Natural killer cell treated with Interleukin-12 subunit alpha and Interleukin-12 subunit beta and Interleukin-15 and Interleukin-18, amount 100 ng/mL, for 72 hours (primary cell): ENCODE measurements at regions not wholly inside any gene's neighbourhood (a gene's known extent, or its start where the extent isn't known, plus 50 kb on each side); places are given as distances from the start of the nearest gene placed in this dataset.

ENCODE experiments used
- ATAC-seq, 2 donors: fragments of 150-1000 bp; cut with Tn5 transposase in 1 of 2; sonication (Bioruptor Pico), chemical (Tn5 transposase) in 1 of 2; 2 replicates each; pipeline ENCODE4 v1.10.0; 2021
- DNase-seq: peaks from one replicate; pipeline ENCODE4 v3.0.0; 2022; ENCODE audit warnings: low spot score
- H3K27ac Mint-ChIP-seq, 2 donors: 1 replicate in 1 of 2; 2 replicates in 1 of 2; pipeline ENCODE4 v1.8.0; 2022; ENCODE audit warnings: mixed read lengths in 2 of 2, mild to moderate bottlenecking in 1 of 2, moderate library complexity in 1 of 2
- H3K27me3 Mint-ChIP-seq, 2 donors: 1 replicate in 1 of 2; 2 replicates in 1 of 2; pipeline ENCODE4 v1.8.0; 2022; ENCODE audit warnings: mixed read lengths in 2 of 2
- H3K36me3 Mint-ChIP-seq: one replicate; pipeline ENCODE4 v1.8.0; 2022; ENCODE audit warnings: mixed read lengths
- H3K4me1 Mint-ChIP-seq, 2 donors: 1 replicate in 1 of 2; 2 replicates in 1 of 2; pipeline ENCODE4 v1.8.0; 2022; ENCODE audit warnings: low read depth in 2 of 2, mixed read lengths in 2 of 2, mild to moderate bottlenecking in 1 of 2
- H3K4me3 Mint-ChIP-seq: one replicate; pipeline ENCODE4 v1.8.0; 2022; ENCODE audit warnings: mixed read lengths
- H3K9me3 Mint-ChIP-seq: 2 replicates; pipeline ENCODE4 v1.8.0; 2022; ENCODE audit warnings: mixed read lengths

GRCh38 chrX:96405842-96406241 lies 278.8 kb upstream of the DIAPH2 start:
- Mint-ChIP-seq H3K4me3 (no peak overlapping the region), H3K9me3 (no peaks in the 10 kb centered on the region), H3K27ac (no peak overlapping the region), H3K27me3 (peaks cover 0 to 14% of the 10 kb centered on the region in 2 donors), H3K36me3 (no peaks in the 10 kb centered on the region), H3K4me1 (no peaks in the 10 kb centered on the region)
- DNase-seq: no peak
- no peak for ATAC-seq

DNA sequence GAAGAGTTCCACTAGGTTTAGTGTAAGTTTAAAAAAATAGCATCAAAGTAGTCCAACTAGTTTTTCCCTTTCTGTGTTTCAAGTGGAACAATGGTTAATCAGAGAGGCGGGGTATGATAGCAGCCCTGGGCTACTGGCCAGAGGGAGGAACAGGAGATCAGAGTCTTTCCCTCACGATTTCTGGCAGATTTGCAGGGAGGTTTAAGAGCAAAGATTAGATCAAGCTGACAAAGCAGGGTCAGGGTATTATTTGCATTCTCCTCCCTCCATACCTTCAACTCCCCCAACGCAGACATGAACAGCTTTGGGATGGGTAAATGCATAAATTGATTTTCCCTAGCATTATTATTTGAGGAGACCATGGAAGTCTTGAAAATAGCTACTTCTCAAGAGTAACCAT lies 277.6 kb upstream of the DIAPH2 start:
- Mint-ChIP-seq H3K4me3 (no peak overlapping the region), H3K27me3 (peaks cover 0 to 14% of the 10 kb centered on the region in 2 donors), H3K27ac (no peak overlapping the region), H3K9me3 (no peaks in the 10 kb centered on the region), H3K4me1 (no peaks in the 10 kb centered on the region), H3K36me3 (no peaks in the 10 kb centered on the region)
- ATAC-seq: no peak
- no peak for DNase-seq

DNA sequence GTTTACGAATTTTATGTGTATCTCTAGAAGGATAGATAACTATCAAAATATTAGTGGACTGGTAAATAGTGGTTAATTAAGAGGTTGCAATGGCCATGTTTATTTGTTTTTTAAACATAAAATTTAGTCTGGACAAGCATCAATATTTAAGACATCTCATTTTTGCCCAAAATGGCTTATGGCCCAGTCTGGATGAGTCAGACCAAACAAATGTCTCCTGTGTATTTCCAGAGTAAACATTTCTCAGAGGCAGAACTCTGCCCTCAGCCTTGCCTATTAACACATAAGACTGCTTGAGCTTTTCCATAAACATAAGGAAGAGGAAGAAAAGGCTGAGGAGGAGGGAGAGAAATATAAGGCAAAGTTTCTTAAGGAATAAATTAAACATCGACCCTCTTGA lies 277.1 kb upstream of the DIAPH2 start:
- ATAC-seq: no peak
- H3K27ac Mint-ChIP-seq: no peak overlapping the region
- H3K9me3 Mint-ChIP-seq: no peaks in the 10 kb centered on the region
- peaks cover 0 to 14% of the 10 kb centered on the region in 2 donors for H3K27me3 Mint-ChIP-seq
- no peak for DNase-seq
- H3K4me1 Mint-ChIP-seq: no peaks in the 10 kb centered on the region
- no peak overlapping the region for H3K4me3 Mint-ChIP-seq
- no peaks in the 10 kb centered on the region for H3K36me3 Mint-ChIP-seq

DNA sequence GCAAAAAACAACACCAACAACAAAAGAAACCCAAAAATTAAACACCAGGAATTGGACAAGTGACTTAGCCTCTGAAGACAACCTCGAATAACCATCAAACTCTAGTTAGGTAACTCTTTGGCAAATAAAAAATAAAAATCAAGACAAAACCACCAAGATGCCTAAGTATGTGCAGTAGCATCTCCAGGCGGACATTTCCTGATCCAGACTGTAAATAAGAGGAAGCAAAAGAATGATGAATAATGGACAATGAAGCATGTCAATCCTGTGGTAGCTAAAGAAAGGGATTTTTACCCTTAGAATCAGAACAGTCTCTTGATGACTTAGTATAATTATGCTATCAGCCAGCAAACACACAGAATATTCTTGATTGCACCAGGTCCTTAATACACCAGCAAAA lies 276.7 kb upstream of the DIAPH2 start:
- no peaks in the 10 kb centered on the region for H3K36me3 Mint-ChIP-seq
- DNase-seq (no peak), ATAC-seq (no peak)
- no peak overlapping the region for H3K27ac Mint-ChIP-seq
- H3K27me3 Mint-ChIP-seq: peaks cover 0 to 14% of the 10 kb centered on the region in 2 donors
- no peaks in the 10 kb centered on the region for H3K9me3 Mint-ChIP-seq
- H3K4me1 Mint-ChIP-seq: no peaks in the 10 kb centered on the region
- H3K4me3 Mint-ChIP-seq: no peak overlapping the region

DNA sequence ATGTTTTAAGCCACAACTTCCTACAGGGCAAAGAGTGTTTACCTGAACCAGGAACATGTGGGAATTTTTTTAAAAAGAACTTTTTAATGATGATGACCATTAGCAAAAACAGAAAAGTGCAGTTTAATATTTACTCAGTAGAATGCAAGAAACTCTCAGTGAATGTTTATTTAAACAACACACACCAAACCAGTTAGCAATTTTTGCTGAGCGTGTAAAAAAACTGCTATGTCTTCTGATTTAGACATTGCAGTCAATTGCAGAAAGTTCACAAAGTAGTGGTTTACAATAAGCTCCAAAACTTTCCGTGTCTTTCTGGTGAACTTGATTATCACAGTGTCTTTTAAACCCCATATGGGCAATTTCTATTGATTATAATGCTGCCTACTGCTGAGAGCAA lies 273.7 kb upstream of the DIAPH2 start:
- Mint-ChIP-seq H3K9me3 (no peaks in the 10 kb centered on the region), H3K4me3 (no peak overlapping the region), H3K4me1 (no peaks in the 10 kb centered on the region), H3K27me3 (peaks cover 0 to 8% of the 10 kb centered on the region in 2 donors), H3K27ac (no peak overlapping the region), H3K36me3 (no peaks in the 10 kb centered on the region)
- ATAC-seq (no peak), DNase-seq (no peak)

DNA sequence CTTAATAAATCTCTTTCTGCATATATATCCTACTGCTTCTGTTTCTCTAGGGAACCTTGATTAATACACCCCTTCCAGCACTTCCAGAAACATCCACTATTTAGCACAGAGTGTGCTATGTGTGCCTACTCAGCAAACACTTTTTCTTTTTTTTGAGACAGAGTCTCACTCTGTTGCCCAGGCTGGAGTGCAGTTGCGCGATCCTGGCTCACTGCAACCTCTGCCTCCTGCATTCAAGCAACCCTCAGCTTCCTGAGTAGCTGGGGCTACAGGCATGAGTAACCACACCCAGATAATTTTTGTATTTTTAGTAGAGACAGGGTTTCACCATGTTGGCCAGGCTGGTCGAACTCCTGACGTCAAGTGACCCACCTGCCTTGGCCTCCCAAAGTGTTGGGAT lies 266.9 kb upstream of the DIAPH2 start:
- H3K36me3 Mint-ChIP-seq: no peaks in the 10 kb centered on the region
- H3K27me3 Mint-ChIP-seq: no peaks in the 10 kb centered on the region
- ATAC-seq (no peak), DNase-seq (no peak)
- H3K4me1 Mint-ChIP-seq: no peaks in the 10 kb centered on the region
- H3K9me3 Mint-ChIP-seq: no peaks in the 10 kb centered on the region
- no peak overlapping the region for H3K4me3 Mint-ChIP-seq
- no peak overlapping the region for H3K27ac Mint-ChIP-seq

- no peak overlapping the region for H3K27ac Mint-ChIP-seq
- ATAC-seq: no peak
- no peak for DNase-seq
- no peak overlapping the region for H3K4me3 Mint-ChIP-seq
- H3K36me3 Mint-ChIP-seq: no peaks in the 10 kb centered on the region
- no peaks in the 10 kb centered on the region for H3K4me1 Mint-ChIP-seq
- H3K9me3 Mint-ChIP-seq: peaks cover 3% of the 10 kb centered on the region
- H3K27me3 Mint-ChIP-seq: no peaks in the 10 kb centered on the region
These were observed 260.6 kb upstream of the DIAPH2 start for GRCh38 chrX:96424007-96424406.

- H3K4me3 Mint-ChIP-seq: no peak overlapping the region
- ATAC-seq (no peak), DNase-seq (no peak)
- peaks cover 3% of the 10 kb centered on the region for H3K9me3 Mint-ChIP-seq
- H3K36me3 Mint-ChIP-seq: no peaks in the 10 kb centered on the region
- no peak overlapping the region for H3K27ac Mint-ChIP-seq
- H3K27me3 Mint-ChIP-seq: no peaks in the 10 kb centered on the region
- H3K4me1 Mint-ChIP-seq: no peaks in the 10 kb centered on the region
These were observed 259.4 kb upstream of the DIAPH2 start for GRCh38 chrX:96425200-96425599.

- Mint-ChIP-seq H3K27ac (no peak overlapping the region), H3K36me3 (no peaks in the 10 kb centered on the region), H3K4me3 (no peak overlapping the region), H3K27me3 (peaks cover 0 to 2% of the 10 kb centered on the region in 2 donors), H3K4me1 (no peaks in the 10 kb centered on the region), H3K9me3 (peaks cover 3% of the 10 kb centered on the region)
- DNase-seq (no peak), ATAC-seq (no peak)
These were observed 253.7 kb upstream of the DIAPH2 start for GRCh38 chrX:96430756-96431455.

GRCh38 chrX:96432647-96433046 lies 252.0 kb upstream of the DIAPH2 start:
- no peak for ATAC-seq
- Mint-ChIP-seq H3K27me3 (peaks cover 0 to 7% of the 10 kb centered on the region in 2 donors), H3K4me3 (no peak overlapping the region)

GRCh38 chrX:96433409-96434077 lies 251.1 kb upstream of the DIAPH2 start:
- Mint-ChIP-seq H3K4me1 (no peaks in the 10 kb centered on the region), H3K27ac (no peak overlapping the region), H3K27me3 (peaks cover 0 to 7% of the 10 kb centered on the region in 2 donors), H3K4me3 (no peak overlapping the region), H3K36me3 (no peaks in the 10 kb centered on the region), H3K9me3 (peaks cover 4% of the 10 kb centered on the region)
- DNase-seq (no peak), ATAC-seq (no peak)

More at GRCh38 chrX:96432647-96433046, 252.0 kb upstream of the DIAPH2 start:
- Mint-ChIP-seq H3K4me1 (no peaks in the 10 kb centered on the region), H3K27ac (no peak overlapping the region), H3K36me3 (no peaks in the 10 kb centered on the region), H3K9me3 (peaks cover 7% of the 10 kb centered on the region)
- DNase-seq: no peak

GRCh38 chrX:96435378-96436035 lies 249.1 kb upstream of the DIAPH2 start:
- peaks cover 4% of the 10 kb centered on the region for H3K9me3 Mint-ChIP-seq
- H3K4me3 Mint-ChIP-seq: no peak overlapping the region
- H3K27me3 Mint-ChIP-seq: peaks cover 0 to 7% of the 10 kb centered on the region in 2 donors
- DNase-seq (no peak), ATAC-seq (no peak)
- no peaks in the 10 kb centered on the region for H3K4me1 Mint-ChIP-seq
- H3K27ac Mint-ChIP-seq: no peak overlapping the region
- H3K36me3 Mint-ChIP-seq: no peaks in the 10 kb centered on the region

GRCh38 chrX:96436105-96436504 lies 248.5 kb upstream of the DIAPH2 start:
- ATAC-seq: no peak
- H3K27me3 Mint-ChIP-seq: peaks cover 0 to 7% of the 10 kb centered on the region in 2 donors
- H3K36me3 Mint-ChIP-seq: no peaks in the 10 kb centered on the region
- H3K27ac Mint-ChIP-seq: no peak overlapping the region
- no peak for DNase-seq
- H3K4me3 Mint-ChIP-seq: no peak overlapping the region
- H3K9me3 Mint-ChIP-seq: peaks cover 4% of the 10 kb centered on the region
- H3K4me1 Mint-ChIP-seq: no peaks in the 10 kb centered on the region

GRCh38 chrX:96438803-96439202 lies 245.8 kb upstream of the DIAPH2 start:
- DNase-seq (no peak), ATAC-seq (no peak)
- Mint-ChIP-seq H3K36me3 (no peaks in the 10 kb centered on the region), H3K27ac (no peak overlapping the region), H3K9me3 (peaks cover 4% of the 10 kb centered on the region), H3K4me1 (no peaks in the 10 kb centered on the region), H3K4me3 (no peak overlapping the region), H3K27me3 (peaks cover 0 to 7% of the 10 kb centered on the region in 2 donors)
